ENCODE measurements at regions not wholly inside any gene's neighbourhood (a gene's known extent, or its start where the extent isn't known, plus 50 kb on each side); places are given as distances from the start of the nearest gene placed in this dataset.

- no peak for DNase-seq
These were observed 348.5 kb upstream of the ACTBL2 start for GRCh38 chr5:57831090-57831489.

GRCh38 chr5:57828221-57828620 lies 345.6 kb upstream of the ACTBL2 start:
- DNase-seq = no peak

DNA sequence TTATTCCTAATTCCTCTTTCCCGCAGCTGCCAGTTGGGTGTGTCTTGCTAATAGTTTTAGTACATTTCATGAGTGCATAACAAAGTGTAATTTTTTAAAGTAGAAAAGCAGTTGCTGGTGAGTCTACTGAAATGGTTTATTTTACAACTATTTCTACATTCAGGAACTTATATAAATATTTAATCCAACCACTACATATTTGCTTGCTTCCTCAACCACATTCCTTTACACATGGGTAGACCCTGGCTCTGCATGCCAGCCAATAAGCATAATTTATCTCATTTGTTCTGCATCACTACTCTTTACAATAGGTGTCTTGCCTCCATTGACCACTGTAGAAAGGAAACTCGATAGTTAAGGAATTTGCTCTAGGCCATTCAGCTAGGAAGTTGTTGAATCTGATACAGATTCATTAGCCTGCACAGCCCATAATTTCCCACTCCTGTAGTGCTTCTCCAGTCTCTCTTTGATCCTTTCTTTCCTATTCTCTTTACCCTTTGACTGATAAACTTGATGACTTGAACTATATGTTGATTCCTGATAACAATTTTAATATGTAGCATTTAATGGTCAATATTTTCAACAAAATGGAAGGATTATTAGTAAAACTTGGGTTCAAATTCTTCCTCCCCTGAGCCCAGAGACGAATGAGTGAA lies 342.5 kb upstream of the ACTBL2 start:
- DNase-seq = no peak

- no peak for DNase-seq
These were observed 342.0 kb upstream of the ACTBL2 start for GRCh38 chr5:57824623-57825022.

DNA sequence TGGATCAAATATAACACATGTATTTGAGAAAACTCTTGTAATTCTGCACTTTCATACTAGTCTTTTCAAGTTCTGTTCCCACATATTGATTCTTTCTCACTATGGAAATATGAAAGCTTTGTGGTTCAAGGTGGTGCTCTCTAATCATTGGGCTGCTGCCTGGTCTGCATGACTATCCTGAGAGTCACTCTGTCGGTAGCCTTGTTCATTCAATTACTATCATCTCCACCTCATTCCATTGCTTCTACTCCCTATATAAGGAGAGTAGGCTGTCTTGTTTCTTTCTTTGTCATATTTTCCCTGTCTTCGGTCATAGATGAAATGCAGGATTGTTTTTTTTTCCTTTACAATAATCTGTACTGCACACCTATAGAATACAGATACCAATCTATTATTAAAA lies 341.4 kb upstream of the ACTBL2 start:
- no peak for DNase-seq

DNA sequence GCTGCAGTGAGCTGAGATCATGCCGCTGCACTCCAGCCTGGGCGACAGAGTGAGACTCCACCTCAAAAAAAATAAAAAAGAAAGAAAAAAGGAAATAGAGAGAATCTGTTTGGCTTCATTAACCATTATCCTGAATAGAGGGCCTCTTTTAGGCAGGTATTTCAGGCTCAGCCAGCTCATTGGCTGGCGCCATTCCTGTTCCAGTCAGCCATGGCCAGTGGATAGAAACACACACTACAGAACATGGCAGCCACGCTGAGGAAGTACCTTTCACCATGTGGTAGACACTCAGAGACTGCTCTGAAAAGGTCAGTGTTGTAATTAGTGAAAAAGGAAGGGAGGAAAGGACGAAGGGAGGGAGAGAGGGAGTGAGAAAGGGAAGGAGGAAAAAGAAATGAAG lies 340.0 kb upstream of the ACTBL2 start:
- no peak for DNase-seq

GRCh38 chr5:57818397-57818796 lies 335.8 kb upstream of the ACTBL2 start:
- DNase-seq = no peak

- no peak for DNase-seq
These were observed 335.3 kb upstream of the ACTBL2 start for GRCh38 chr5:57817924-57818323.

- no peak for DNase-seq
These were observed 334.4 kb upstream of the ACTBL2 start for GRCh38 chr5:57817001-57817453.

GRCh38 chr5:57816108-57816507 lies 333.5 kb upstream of the ACTBL2 start:
- no peak for DNase-seq

DNA sequence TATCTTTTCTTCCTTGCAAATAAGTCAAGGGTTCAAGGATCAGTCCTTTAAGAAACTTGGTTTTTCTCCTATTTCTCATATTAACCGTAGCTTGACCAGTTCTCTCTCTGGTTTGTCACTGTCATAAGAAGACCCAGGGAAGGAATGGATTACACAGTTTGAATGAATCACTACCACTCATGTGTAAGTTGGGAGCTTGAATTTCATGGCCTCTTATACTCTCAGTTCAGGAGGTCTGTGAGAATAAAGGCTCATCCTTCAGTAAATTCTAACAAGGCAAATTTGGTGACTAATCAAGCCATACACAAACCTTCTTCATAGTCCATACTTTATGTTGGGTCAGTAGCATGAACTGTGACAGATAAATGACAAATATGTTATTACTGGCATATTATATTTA lies 323.1 kb upstream of the ACTBL2 start:
- DNase-seq = no peak

DNA sequence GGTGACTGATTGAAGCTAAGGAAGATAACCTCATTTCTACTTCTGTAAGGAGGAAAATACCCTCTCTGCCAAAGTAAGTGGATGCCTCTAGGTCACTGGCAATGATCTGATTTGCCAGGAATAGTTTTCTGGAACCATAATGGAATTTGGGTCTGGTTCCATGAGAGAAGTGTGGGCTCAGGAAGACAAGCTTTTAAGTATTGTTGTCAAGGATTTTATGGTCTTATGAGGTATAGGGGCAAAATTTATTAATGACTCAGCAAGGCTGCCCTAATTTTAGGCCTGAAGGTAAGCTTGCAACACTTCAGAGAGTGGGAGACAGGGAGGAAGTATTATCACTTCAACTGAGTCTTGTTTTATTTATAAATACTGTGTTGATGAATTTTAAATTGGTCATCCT lies 322.6 kb upstream of the ACTBL2 start:
- DNase-seq = no peak

DNA sequence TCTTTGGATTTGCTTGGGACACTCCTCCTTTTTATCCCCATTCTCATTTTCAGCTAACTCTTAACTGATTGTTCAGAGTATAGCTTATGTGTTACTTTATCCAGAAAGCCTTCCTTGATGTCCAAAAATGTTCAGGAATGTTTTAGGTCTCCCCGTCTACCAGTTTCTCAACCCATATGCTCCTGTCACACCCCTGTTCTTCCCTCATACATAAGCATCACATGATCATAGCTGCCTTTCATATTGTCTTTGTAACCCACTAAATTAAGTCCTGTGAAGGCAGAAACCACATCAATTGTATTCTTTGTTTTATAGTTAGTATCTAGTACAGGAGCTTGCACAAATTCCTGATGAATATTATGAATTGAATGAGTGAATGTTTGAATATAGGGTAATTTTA lies 321.9 kb upstream of the ACTBL2 start:
- no peak for DNase-seq

DNA sequence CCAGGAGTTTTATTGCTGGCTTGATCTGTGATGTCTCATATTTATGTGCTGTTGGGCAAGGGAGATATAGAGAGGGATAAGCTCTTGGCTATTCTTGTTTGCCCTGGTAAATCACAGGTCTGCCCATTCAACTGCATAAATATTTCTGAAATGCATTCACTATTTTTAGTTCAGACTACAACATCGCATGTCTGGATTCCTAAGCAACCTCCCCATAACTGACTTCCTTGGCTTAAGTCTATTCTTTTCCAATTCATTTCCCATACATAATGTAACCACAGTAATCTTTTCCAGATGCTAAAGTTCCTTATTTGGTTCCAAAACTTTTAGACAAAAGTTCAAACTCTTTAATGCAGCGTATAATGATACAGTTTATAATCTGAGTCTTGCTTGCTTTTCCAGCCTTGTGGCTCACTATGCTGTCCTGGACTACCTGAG lies 321.4 kb upstream of the ACTBL2 start:
- no peak for DNase-seq

DNA sequence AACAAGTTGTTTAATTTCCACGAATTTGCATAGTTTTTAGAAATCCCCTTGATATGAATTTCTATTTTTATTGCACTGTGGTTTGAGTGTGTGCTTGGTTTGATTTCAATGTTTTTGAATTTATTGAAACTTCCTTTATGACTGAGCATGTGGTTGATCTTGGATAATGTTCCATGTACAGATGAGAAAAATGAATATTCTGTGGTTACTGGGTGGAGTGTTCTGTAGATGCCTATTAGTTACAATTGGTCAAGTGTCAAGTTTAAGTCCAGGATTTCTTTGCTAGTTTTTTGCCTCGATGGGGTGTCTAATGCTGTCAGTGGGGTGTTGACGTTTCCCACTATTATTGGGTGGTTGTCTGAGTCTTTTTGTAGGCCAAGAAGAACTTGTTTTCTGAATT lies 319.5 kb upstream of the ACTBL2 start:
- DNase-seq = no peak

- DNase-seq = no peak
These were observed 312.6 kb upstream of the ACTBL2 start for GRCh38 chr5:57795203-57795602.

DNA sequence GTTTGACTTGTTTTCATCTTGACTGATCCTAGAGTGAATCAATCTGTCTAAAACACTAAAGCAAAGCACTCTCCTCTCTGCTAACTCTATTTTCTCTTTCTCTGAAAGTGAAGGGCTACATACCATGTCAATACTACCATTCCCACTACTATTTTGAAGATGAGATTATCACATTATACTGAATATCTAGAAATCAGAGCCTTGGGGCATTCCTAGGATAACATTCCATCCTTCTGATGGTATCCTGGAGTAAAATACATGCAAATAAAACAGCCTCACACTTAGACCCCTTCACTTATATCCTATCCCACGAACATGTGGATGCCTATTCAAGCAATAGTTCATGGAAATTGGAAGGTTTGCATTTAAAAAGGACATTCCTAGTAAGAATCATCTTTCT lies 309.3 kb upstream of the ACTBL2 start:
- DNase-seq = no peak

DNA sequence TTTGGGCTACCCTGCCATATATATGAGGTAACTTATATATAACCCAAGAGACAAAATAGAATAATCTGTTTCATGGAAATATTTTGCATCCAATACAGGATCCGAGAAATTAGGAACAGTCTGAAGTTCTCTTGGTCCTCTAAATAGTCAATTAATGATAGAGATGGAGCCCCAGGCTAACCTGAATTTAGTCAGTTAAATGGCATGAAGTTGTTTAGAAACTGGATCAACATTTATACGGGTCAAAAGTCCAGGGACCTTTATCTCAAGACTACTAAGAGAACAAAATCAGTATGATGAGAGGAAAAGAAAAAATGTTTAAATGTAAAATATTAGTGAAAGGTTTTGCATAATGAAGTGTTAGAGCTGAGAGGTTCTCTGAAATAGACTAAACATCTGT lies 303.3 kb upstream of the ACTBL2 start:
- no peak for DNase-seq

DNA sequence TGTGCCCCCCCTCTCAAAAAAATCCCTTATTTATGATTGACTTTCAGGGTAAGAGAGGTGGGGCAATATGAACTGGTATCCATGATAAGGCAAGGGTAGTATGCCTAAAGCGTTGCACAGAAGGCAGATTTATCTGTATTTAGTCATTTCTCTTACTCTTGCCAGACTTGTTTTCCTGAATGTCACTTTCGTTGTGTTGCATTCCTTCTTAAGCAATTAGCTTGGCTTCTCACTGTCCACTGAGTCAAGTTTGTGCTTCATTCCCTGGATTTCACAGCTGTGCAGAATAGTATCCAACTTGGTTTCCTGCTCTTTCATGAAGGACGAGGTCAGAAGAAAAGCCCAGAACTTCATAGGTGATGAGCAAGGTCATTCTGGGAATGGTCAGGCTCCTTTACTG lies 301.5 kb upstream of the ACTBL2 start:
- DNase-seq = no peak

GRCh38 chr5:57783693-57784092 lies 301.1 kb upstream of the ACTBL2 start:
- no peak for DNase-seq

- DNase-seq = no peak
These were observed 298.3 kb upstream of the ACTBL2 start for GRCh38 chr5:57780961-57781325.

DNA sequence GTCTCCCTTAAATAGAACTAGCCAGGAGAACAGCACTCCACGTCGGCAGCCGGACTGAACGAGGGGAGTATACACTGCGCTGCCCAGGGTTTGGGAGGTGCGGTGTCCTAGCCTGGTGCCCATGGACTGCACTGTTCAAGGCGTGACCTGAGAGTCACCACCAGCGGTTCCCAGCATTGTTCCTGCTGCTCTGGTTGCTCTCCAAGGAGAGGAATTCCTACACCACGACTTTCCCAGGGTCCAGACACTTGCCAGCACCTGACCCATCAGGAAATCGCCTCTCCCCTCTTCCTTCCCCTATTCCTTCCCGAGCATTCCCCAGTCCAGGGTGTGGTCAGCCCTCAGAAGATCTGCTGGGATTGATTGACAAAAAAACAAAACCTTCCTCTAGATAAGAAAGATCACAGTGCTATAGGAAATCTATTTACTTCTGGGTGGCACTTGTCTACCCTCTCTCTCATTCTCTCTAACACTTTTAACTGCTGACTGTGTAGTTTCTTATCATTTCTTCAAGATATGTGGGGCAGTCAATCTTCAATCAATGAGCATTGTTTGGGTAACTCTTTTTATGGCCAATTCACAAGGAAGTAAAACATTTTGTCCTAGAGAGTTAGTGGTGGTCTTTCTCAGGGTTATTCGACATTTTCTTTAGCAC lies 297.8 kb upstream of the ACTBL2 start:
- no peak for DNase-seq

DNA sequence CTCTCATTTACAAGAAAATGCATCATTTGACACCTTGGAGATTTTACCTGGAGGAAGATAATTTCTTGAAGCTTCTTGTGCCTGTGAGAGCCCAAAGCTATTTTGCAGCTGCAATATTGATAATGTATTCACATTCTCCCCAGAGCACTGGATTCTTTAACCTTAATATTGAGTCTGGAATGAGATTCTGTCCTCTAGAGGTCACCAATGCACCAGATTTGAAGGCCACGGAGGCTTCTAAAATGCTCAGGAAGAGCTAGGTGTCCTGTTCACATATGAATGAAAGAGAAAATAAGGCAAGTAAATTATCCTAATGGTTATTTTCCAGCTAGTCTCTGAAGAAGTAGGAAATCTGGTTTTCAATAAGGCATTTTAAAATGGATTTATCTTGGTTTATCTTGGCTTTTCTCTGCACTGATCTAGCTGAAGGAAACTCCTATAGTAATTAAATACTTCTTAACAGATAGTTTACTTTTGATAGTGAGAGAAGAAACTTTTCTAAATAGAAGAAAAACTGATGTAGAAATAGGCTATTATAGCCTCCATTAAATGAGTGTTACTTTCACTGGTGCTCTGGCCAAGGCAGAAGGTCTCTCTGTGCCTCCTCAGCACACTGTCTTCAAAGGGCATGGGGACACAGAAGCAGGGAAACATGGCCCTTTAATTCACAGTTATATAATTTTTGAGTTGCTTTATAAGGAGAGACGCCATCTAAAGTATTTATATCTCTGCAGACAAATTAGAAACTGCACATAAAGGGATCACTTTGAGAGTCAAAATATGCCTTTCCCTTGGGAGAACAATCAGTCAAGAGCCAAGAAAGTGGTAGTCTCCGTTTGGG lies 297.0 kb upstream of the ACTBL2 start:
- peak; percentile 13 for DNase-seq

- no peak for DNase-seq
These were observed 296.0 kb upstream of the ACTBL2 start for GRCh38 chr5:57778501-57779091.
